Spleen (tissue), 7 donors: ENCODE measurements at regions not wholly inside any gene's neighbourhood (a gene's known extent, or its start where the extent isn't known, plus 50 kb on each side); places are given as distances from the start of the nearest gene placed in this dataset.

Experiments
- POLR2A ChIP-seq, 3 donors: fragments of 450-650 bp; IDR thresholded peaks; one replicate each; pipeline ENCODE4 v1.5.1; 2017; ENCODE audit warnings: antibody characterized with exemption in 3 of 3, mild to moderate bottlenecking in 1 of 3
- POLR2AphosphoS5 ChIP-seq, 3 donors: sonication (generic); formaldehyde crosslinking; IDR thresholded peaks; one replicate each; pipeline ENCODE4 v1.5.1; 2017; ENCODE audit warnings: antibody characterized with exemption in 3 of 3
- TF ChIP-seq, protein P1 (sequence below), 11 experiments: fragments of 200-600 bp in 7 of 11; fragments of 450-650 bp in 4 of 11; sonication (generic) in 4 of 11; IDR thresholded peaks in 8 of 11; conservative IDR thresholded peaks in 3 of 11; 1 replicate in 7 of 11; 2 replicates in 4 of 11; pipeline versions ENCODE4 v1.4.0 to v1.8.0; 2016 to 2021; ENCODE audit warnings: antibody characterized with exemption in 11 of 11, inconsistent platforms in 4 of 11, mild to moderate bottlenecking in 1 of 11
- donor health status: DM: no; HTN: no; CAD: no; lungs with moderate emphysema.
- donor health status: DM: no; HTN: no; CAD: no.
- donor health status: DM: no; HTN: no; CAD: no.

DNA sequence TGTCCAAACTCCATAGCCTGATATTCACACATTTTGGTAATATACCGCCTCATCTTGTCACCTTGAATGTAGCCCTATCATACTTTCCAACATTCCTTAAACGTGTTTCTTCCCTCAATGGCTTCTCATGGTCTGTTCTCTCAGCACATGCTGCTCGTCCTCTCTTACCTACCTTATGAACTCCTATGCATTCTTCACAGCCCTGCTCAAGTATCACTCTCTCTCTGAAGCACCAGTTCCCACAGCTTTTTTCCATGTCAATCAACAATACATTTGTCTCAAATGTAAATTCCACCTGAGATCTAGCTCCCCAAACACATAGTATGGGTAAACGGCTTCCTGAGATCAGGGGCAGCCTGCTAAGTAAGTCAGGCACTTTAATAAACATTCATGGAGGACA, 85.2 kb upstream of the ZMIZ1 start:
- TF ChIP-seq POLR2A (IDR thresholded peaks at IDR 0.05) = no peak
- TF ChIP-seq, protein P1, sequence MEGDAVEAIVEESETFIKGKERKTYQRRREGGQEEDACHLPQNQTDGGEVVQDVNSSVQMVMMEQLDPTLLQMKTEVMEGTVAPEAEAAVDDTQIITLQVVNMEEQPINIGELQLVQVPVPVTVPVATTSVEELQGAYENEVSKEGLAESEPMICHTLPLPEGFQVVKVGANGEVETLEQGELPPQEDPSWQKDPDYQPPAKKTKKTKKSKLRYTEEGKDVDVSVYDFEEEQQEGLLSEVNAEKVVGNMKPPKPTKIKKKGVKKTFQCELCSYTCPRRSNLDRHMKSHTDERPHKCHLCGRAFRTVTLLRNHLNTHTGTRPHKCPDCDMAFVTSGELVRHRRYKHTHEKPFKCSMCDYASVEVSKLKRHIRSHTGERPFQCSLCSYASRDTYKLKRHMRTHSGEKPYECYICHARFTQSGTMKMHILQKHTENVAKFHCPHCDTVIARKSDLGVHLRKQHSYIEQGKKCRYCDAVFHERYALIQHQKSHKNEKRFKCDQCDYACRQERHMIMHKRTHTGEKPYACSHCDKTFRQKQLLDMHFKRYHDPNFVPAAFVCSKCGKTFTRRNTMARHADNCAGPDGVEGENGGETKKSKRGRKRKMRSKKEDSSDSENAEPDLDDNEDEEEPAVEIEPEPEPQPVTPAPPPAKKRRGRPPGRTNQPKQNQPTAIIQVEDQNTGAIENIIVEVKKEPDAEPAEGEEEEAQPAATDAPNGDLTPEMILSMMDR (IDR thresholded peaks at IDR 0.05 in 8 of 11, conservative IDR thresholded peaks at IDR 0.05 in 3 of 11) = no peak
- no peak for TF ChIP-seq POLR2AphosphoS5 (IDR thresholded peaks at IDR 0.05)
